K562 (cell line): ENCODE measurements at regions not wholly inside any gene's neighbourhood (a gene's known extent, or its start where the extent isn't known, plus 50 kb on each side); places are given as distances from the start of the nearest gene placed in this dataset.

Experiments used
- ATAC-seq: fragments of 200-7000 bp; cut with Tn5 transposase; 3 replicates; pipeline ENCODE4 v1.9.1; 2020; ENCODE audit warnings: moderate library complexity
- BruUV-seq: library from RNA; stranded (reverse); fragments of 400-500 nt; replicated peaks from 2 replicates; lab custom pipeline; 2021; lab: Mats Ljungman, UMichigan
- CTCF ChIA-PET: fragments of 300-600 bp; formaldehyde crosslinking; extraction: SDS; loops from one replicate; lab custom pipeline; 2021; ENCODE audit warnings: low intra/inter-chr PET ratio; lab: Yijun Ruan, JAX
- POLR2A ChIA-PET: fragments of 300-600, 350-650 bp; sonication (Branson Sonifier 250); formaldehyde crosslinking; extraction: SDS; loops from one replicate; lab custom pipeline; 2021; ENCODE audit warnings: antibody characterized with exemption, inconsistent platforms; lab: Yijun Ruan, JAX
- DNase-seq, 4 experiments: peaks; one replicate each; pipeline versions ENCODE4 v3.0.0 to v3.0.0-alpha.2; 2011 to 2018; ENCODE audit warnings: low spot score in 3 of 4, mixed read lengths in 3 of 4; ENCODE audit errors: extremely low read depth in 1 of 4
- FAIRE-seq: peaks from 2 replicates; lab custom pipeline; 2011; peaks lifted over from hg19 to GRCh38; lab: Jason Lieb, UNC
- H2AFZ ChIP-seq: 2 replicates; pipeline ENCODE4 v1.6.0; 2011; ENCODE audit warnings: low read depth, low read length, control low read depth, inconsistent platforms
- H3K27ac ChIP-seq: fragments of 200-600 bp; 3 replicates; pipeline ENCODE4 v1.8.0; 2011; ENCODE audit warnings: low read depth, mild to moderate bottlenecking, control low read depth, inconsistent platforms, low read length, moderate library complexity, mixed read lengths; ENCODE audit errors: extremely low read depth
- H3K27me3 ChIP-seq, 2 experiments: fragments of 300-600 bp in 1 of 2; 2 replicates in 1 of 2; 3 replicates in 1 of 2; pipeline versions ENCODE4 v1.6.0 to v1.8.0; 2011; ENCODE audit warnings: inconsistent platforms in 2 of 2, low read length in 2 of 2, mild to moderate bottlenecking in 1 of 2, mixed read lengths in 1 of 2, moderate library complexity in 1 of 2; ENCODE audit not compliant: control insufficient read depth in 2 of 2, insufficient read depth in 2 of 2
- H3K36me3 ChIP-seq: fragments of 300-600 bp; 3 replicates; pipeline ENCODE4 v1.8.0; 2011; ENCODE audit warnings: mild to moderate bottlenecking, low read length, inconsistent platforms; ENCODE audit not compliant: control insufficient read depth, insufficient read depth
- H3K4me1 ChIP-seq, 2 experiments: fragments of 200-600 bp in 1 of 2; replicated peaks in 1 of 2; 2 replicates in 1 of 2; 3 replicates in 1 of 2; pipeline versions ENCODE4 v1.5.1 to v1.8.0; 2011; ENCODE audit warnings: inconsistent platforms in 2 of 2, low read length in 2 of 2, mild to moderate bottlenecking in 1 of 2, mixed read lengths in 1 of 2, moderate library complexity in 1 of 2; ENCODE audit not compliant: control insufficient read depth in 2 of 2, insufficient read depth in 2 of 2
- H3K4me2 ChIP-seq: 2 replicates; pipeline ENCODE4 v1.6.1; 2011; ENCODE audit warnings: low read length, control low read depth, inconsistent platforms, mixed read lengths; ENCODE audit not compliant: insufficient read depth
- H3K4me3 ChIP-seq: fragments of 200-600 bp; sonication (generic), shearing (Covaris generic); 2 replicates; pipeline ENCODE4 v1.5.1; 2016; ENCODE audit warnings: control low read depth, inconsistent platforms
- H3K79me2 ChIP-seq: fragments of 200-600 bp; 3 replicates; pipeline ENCODE4 v1.8.0; 2011; ENCODE audit warnings: low read length, inconsistent platforms; ENCODE audit not compliant: control insufficient read depth, insufficient read depth
- H3K9ac ChIP-seq, 2 experiments: 2 replicates each; pipeline versions ENCODE4 v1.6.0 to v1.6.1; 2011; ENCODE audit warnings: low read depth in 2 of 2, low read length in 2 of 2, control low read depth in 1 of 2, inconsistent platforms in 1 of 2, mild to moderate bottlenecking in 1 of 2, mixed read lengths in 1 of 2; ENCODE audit not compliant: insufficient read depth in 1 of 2
- H3K9me1 ChIP-seq: one replicate; pipeline ENCODE4 v1.6.0; 2011; ENCODE audit warnings: inconsistent platforms, mild to moderate bottlenecking, low read length, moderate library complexity; ENCODE audit not compliant: control insufficient read depth, insufficient read depth
- H3K9me3 ChIP-seq: replicated peaks from 2 replicates; pipeline ENCODE4 v1.5.1; 2011; ENCODE audit warnings: low read depth, low read length, inconsistent platforms; ENCODE audit not compliant: control insufficient read depth, insufficient read depth
- H4K20me1 ChIP-seq: replicated peaks from 2 replicates; pipeline ENCODE4 v1.6.1; 2011; ENCODE audit warnings: low read length, inconsistent platforms, mixed read lengths; ENCODE audit not compliant: control insufficient read depth, insufficient read depth
- HDGF ChIP-seq: fragments of 450-650 bp; IDR thresholded peaks from 2 replicates; pipeline ENCODE4 v1.6.1; 2016
- WGBS: fragments of 100-300 bp; shearing (Covaris generic); methylation state at CpG from one replicate; pipeline ENCODE4 v1.1.6; 2016; ENCODE audit warnings: low coverage, mixed read lengths; ENCODE audit not compliant: insufficient coverage; ENCODE audit errors: missing lambda C conversion rate; 5-methylcytosine and 5-hydroxymethylcytosine counted together
- in situ Hi-C: fragments of 300-500 bp; cut with MboI; formaldehyde crosslinking; loops from 4 replicates; pipeline ENCODE4 v1.15.0; 2018; ENCODE audit warnings: inconsistent platforms, mixed read lengths
- intact Hi-C: fragments of 100-400 bp; cut with micrococcal nuclease; formaldehyde crosslinking; loops from 2 replicates; pipeline ENCODE4 v1.14.2; 2022
- TF ChIP-seq, protein P1 (sequence below), 3 experiments: IDR thresholded peaks in 2 of 3; conservative IDR thresholded peaks in 1 of 3; 2 replicates each; pipeline ENCODE4 v1.5.1; 2011 to 2012; ENCODE audit warnings: low read length in 3 of 3, mild to moderate bottlenecking in 3 of 3, control low read depth in 2 of 3, improper control_type of control experiment in 1 of 3, inconsistent platforms in 1 of 3, low read depth in 1 of 3, mixed read lengths in 1 of 3, moderate library complexity in 1 of 3; ENCODE audit not compliant: insufficient read depth in 2 of 3
- TF ChIP-seq, protein P2 (sequence below): fragments of 250-450 bp; sonication (Bioruptor Pico); IDR thresholded peaks from 2 replicates; pipeline ENCODE4 v1.8.0; 2021; ENCODE audit warnings: moderate library complexity, mild to moderate bottlenecking, inconsistent platforms
- TF ChIP-seq, protein P3 (sequence below): fragments of 450-650 bp; IDR thresholded peaks from 2 replicates; pipeline ENCODE4 v1.6.1; 2016; ENCODE audit warnings: mild to moderate bottlenecking, moderate library complexity

DNA sequence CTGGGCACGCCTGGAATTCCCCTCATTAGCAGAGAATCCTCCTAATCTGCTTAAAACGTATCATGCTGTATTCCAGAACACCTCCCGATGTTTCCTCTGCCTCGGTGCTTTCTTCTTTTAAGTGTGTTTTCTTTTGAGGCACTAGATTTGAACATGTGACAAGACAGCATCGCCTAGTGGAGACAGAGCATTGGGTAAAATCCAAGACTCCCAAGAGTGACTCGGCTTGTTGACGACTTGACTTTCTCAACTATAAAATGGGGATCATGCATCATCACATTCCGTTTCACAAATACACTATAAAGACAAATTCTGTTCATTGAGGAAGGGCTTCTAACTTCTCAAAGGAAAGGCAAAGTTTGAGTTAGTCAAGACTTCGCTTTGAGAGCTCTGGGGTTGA lies 105.6 kb upstream of the RNF32 start:
- Histone ChIP-seq H3K27ac (no peak overlapping the region), H3K79me2 (no peaks in the 10 kb centered on the region), H2AFZ (no peak overlapping the region), H3K36me3 (no peaks in the 10 kb centered on the region), H4K20me1 (no peaks in the 10 kb centered on the region), H3K4me2 (no peak overlapping the region; the same call in 1 of the 2 replicates), H3K4me1 (peaks cover 0 to 5% of the 10 kb centered on the region in 2 experiments; a peak in 1 of 5 replicates), H3K9me1 (no peaks in the 10 kb centered on the region), H3K27me3 (peaks cover 29 to 46% of the 10 kb centered on the region in 2 experiments), H3K4me3 (no peak overlapping the region), H3K9me3 (no peaks in the 10 kb centered on the region; the same call in 1 of the 2 replicates), H3K9ac (no peak overlapping the region)
- ATAC-seq (peak; percentile 62), DNase-seq (peak in 1 of 4 experiments; percentile 38), FAIRE-seq (no peak)
- intact Hi-C loops (no loop called here), in situ Hi-C loops (no loop called here)
- POLR2A ChIA-PET = interaction anchor here (0.7 kb wide), 1 partner anchor 30 kb away, joined by 3 read pairs; no protein-coding TSS in a partner anchor
- CTCF ChIA-PET = no interaction called here
- WGBS = 3% methylated on average over 9 of the region's 9 CpGs
- no TSS peak for BruUV-seq
- TF ChIP-seq, protein P1, sequence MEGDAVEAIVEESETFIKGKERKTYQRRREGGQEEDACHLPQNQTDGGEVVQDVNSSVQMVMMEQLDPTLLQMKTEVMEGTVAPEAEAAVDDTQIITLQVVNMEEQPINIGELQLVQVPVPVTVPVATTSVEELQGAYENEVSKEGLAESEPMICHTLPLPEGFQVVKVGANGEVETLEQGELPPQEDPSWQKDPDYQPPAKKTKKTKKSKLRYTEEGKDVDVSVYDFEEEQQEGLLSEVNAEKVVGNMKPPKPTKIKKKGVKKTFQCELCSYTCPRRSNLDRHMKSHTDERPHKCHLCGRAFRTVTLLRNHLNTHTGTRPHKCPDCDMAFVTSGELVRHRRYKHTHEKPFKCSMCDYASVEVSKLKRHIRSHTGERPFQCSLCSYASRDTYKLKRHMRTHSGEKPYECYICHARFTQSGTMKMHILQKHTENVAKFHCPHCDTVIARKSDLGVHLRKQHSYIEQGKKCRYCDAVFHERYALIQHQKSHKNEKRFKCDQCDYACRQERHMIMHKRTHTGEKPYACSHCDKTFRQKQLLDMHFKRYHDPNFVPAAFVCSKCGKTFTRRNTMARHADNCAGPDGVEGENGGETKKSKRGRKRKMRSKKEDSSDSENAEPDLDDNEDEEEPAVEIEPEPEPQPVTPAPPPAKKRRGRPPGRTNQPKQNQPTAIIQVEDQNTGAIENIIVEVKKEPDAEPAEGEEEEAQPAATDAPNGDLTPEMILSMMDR (IDR thresholded peaks at IDR 0.05 in 2 of 3, conservative IDR thresholded peaks at IDR 0.05 in 1 of 3; ENCODE audit: insufficient read depth in 2 of 3, low read depth in 1 of 3, low read length in 3 of 3) = peak; percentile 21 to 47 (median 44); a peak in 3 of 6 replicates
- TF ChIP-seq, protein P2, sequence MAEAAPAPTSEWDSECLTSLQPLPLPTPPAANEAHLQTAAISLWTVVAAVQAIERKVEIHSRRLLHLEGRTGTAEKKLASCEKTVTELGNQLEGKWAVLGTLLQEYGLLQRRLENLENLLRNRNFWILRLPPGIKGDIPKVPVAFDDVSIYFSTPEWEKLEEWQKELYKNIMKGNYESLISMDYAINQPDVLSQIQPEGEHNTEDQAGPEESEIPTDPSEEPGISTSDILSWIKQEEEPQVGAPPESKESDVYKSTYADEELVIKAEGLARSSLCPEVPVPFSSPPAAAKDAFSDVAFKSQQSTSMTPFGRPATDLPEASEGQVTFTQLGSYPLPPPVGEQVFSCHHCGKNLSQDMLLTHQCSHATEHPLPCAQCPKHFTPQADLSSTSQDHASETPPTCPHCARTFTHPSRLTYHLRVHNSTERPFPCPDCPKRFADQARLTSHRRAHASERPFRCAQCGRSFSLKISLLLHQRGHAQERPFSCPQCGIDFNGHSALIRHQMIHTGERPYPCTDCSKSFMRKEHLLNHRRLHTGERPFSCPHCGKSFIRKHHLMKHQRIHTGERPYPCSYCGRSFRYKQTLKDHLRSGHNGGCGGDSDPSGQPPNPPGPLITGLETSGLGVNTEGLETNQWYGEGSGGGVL (CRISPR knock-in tag) = no peak
- TF ChIP-seq HDGF = no peak
- TF ChIP-seq, protein P3, sequence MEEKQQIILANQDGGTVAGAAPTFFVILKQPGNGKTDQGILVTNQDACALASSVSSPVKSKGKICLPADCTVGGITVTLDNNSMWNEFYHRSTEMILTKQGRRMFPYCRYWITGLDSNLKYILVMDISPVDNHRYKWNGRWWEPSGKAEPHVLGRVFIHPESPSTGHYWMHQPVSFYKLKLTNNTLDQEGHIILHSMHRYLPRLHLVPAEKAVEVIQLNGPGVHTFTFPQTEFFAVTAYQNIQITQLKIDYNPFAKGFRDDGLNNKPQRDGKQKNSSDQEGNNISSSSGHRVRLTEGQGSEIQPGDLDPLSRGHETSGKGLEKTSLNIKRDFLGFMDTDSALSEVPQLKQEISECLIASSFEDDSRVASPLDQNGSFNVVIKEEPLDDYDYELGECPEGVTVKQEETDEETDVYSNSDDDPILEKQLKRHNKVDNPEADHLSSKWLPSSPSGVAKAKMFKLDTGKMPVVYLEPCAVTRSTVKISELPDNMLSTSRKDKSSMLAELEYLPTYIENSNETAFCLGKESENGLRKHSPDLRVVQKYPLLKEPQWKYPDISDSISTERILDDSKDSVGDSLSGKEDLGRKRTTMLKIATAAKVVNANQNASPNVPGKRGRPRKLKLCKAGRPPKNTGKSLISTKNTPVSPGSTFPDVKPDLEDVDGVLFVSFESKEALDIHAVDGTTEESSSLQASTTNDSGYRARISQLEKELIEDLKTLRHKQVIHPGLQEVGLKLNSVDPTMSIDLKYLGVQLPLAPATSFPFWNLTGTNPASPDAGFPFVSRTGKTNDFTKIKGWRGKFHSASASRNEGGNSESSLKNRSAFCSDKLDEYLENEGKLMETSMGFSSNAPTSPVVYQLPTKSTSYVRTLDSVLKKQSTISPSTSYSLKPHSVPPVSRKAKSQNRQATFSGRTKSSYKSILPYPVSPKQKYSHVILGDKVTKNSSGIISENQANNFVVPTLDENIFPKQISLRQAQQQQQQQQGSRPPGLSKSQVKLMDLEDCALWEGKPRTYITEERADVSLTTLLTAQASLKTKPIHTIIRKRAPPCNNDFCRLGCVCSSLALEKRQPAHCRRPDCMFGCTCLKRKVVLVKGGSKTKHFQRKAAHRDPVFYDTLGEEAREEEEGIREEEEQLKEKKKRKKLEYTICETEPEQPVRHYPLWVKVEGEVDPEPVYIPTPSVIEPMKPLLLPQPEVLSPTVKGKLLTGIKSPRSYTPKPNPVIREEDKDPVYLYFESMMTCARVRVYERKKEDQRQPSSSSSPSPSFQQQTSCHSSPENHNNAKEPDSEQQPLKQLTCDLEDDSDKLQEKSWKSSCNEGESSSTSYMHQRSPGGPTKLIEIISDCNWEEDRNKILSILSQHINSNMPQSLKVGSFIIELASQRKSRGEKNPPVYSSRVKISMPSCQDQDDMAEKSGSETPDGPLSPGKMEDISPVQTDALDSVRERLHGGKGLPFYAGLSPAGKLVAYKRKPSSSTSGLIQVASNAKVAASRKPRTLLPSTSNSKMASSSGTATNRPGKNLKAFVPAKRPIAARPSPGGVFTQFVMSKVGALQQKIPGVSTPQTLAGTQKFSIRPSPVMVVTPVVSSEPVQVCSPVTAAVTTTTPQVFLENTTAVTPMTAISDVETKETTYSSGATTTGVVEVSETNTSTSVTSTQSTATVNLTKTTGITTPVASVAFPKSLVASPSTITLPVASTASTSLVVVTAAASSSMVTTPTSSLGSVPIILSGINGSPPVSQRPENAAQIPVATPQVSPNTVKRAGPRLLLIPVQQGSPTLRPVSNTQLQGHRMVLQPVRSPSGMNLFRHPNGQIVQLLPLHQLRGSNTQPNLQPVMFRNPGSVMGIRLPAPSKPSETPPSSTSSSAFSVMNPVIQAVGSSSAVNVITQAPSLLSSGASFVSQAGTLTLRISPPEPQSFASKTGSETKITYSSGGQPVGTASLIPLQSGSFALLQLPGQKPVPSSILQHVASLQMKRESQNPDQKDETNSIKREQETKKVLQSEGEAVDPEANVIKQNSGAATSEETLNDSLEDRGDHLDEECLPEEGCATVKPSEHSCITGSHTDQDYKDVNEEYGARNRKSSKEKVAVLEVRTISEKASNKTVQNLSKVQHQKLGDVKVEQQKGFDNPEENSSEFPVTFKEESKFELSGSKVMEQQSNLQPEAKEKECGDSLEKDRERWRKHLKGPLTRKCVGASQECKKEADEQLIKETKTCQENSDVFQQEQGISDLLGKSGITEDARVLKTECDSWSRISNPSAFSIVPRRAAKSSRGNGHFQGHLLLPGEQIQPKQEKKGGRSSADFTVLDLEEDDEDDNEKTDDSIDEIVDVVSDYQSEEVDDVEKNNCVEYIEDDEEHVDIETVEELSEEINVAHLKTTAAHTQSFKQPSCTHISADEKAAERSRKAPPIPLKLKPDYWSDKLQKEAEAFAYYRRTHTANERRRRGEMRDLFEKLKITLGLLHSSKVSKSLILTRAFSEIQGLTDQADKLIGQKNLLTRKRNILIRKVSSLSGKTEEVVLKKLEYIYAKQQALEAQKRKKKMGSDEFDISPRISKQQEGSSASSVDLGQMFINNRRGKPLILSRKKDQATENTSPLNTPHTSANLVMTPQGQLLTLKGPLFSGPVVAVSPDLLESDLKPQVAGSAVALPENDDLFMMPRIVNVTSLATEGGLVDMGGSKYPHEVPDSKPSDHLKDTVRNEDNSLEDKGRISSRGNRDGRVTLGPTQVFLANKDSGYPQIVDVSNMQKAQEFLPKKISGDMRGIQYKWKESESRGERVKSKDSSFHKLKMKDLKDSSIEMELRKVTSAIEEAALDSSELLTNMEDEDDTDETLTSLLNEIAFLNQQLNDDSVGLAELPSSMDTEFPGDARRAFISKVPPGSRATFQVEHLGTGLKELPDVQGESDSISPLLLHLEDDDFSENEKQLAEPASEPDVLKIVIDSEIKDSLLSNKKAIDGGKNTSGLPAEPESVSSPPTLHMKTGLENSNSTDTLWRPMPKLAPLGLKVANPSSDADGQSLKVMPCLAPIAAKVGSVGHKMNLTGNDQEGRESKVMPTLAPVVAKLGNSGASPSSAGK = 0 out of 2 replicates have a peak, but pooled peaks have one; percentile 13
